ENCODE measurements at regions not wholly inside any gene's neighbourhood (a gene's known extent, or its start where the extent isn't known, plus 50 kb on each side); places are given as distances from the start of the nearest gene placed in this dataset.

- TF ChIP-seq, protein P1, sequence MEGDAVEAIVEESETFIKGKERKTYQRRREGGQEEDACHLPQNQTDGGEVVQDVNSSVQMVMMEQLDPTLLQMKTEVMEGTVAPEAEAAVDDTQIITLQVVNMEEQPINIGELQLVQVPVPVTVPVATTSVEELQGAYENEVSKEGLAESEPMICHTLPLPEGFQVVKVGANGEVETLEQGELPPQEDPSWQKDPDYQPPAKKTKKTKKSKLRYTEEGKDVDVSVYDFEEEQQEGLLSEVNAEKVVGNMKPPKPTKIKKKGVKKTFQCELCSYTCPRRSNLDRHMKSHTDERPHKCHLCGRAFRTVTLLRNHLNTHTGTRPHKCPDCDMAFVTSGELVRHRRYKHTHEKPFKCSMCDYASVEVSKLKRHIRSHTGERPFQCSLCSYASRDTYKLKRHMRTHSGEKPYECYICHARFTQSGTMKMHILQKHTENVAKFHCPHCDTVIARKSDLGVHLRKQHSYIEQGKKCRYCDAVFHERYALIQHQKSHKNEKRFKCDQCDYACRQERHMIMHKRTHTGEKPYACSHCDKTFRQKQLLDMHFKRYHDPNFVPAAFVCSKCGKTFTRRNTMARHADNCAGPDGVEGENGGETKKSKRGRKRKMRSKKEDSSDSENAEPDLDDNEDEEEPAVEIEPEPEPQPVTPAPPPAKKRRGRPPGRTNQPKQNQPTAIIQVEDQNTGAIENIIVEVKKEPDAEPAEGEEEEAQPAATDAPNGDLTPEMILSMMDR (conservative IDR thresholded peaks at IDR 0.05 in 1 of 2, IDR thresholded peaks at IDR 0.05 in 1 of 2; ENCODE audit: low read depth in 1 of 2, low read length in 2 of 2), result no peak
- no peak for TF ChIP-seq EZH2 (IDR thresholded peaks at IDR 0.05; ENCODE audit: low read length, missing control alignments)
These were observed 267.8 kb downstream of the SH2D4B start for GRCh38 chr10:80805343-80806020.

Measured in fibroblast of lung (primary cell).